ENCODE measurements at regions not wholly inside any gene's neighbourhood (a gene's known extent, or its start where the extent isn't known, plus 50 kb on each side); places are given as distances from the start of the nearest gene placed in this dataset.

DNA sequence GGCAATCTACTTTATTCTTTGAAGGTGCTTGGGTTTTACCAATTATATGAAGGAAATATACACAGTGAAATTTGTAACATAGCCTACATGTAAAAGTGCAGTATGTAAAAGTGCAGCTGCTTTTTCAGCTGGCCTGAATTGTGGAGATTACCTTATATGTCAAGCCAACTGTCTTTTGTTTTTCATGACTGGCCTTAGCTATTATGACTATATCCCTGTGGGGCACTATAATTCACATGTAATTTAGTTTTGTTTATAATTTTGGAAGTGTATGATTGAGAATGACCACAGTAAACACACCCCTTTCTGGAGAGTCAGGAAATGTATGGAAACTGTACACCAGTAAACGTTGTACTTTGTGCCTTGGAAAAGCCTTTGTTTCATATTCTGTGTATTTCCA lies 435.0 kb upstream of the STXBP6 start:
- no peak for TF ChIP-seq POLR2A (IDR thresholded peaks at IDR 0.05; ENCODE audit: low read depth)
- TF ChIP-seq, protein P1, sequence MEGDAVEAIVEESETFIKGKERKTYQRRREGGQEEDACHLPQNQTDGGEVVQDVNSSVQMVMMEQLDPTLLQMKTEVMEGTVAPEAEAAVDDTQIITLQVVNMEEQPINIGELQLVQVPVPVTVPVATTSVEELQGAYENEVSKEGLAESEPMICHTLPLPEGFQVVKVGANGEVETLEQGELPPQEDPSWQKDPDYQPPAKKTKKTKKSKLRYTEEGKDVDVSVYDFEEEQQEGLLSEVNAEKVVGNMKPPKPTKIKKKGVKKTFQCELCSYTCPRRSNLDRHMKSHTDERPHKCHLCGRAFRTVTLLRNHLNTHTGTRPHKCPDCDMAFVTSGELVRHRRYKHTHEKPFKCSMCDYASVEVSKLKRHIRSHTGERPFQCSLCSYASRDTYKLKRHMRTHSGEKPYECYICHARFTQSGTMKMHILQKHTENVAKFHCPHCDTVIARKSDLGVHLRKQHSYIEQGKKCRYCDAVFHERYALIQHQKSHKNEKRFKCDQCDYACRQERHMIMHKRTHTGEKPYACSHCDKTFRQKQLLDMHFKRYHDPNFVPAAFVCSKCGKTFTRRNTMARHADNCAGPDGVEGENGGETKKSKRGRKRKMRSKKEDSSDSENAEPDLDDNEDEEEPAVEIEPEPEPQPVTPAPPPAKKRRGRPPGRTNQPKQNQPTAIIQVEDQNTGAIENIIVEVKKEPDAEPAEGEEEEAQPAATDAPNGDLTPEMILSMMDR (IDR thresholded peaks at IDR 0.05) = no peak
- no peak for TF ChIP-seq EP300 (IDR thresholded peaks at IDR 0.05)

All from esophagus muscularis mucosa (tissue), 4 donors.